ENCODE measurements at regions not wholly inside any gene's neighbourhood (a gene's known extent, or its start where the extent isn't known, plus 50 kb on each side); places are given as distances from the start of the nearest gene placed in this dataset.

DNA sequence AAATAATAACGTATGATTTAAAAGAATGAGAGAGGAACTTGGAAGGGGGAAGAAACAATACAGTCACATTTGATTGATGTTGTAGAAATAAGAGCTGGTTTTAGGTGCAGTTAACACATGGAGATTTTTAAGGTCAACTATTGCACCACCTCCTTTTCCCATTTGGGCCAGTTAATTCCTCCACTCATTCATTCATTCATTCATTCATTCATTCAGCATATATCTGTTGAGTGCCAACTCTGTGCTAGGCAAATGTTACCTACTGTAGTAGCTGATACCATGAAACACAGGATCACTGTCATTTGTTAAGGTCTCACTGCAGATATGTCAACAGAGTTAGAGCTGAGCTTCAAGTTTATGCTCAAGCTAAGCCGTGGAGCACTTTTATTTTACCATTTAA lies 115.7 kb upstream of the ARID2 start:
- in situ Hi-C loops (cut with MboI; ENCODE audit: low sequenced_read_pairs in 4 of 4), result no loop called here
- Histone ChIP-seq H3K9me3 (no peaks in the 10 kb centered on the region), H3K4me3 (no peak overlapping the region), H3K27me3 (no peaks in the 10 kb centered on the region), H3K27ac (no peak overlapping the region), H3K36me3 (no peaks in the 10 kb centered on the region), H3K4me1 (peaks cover 0 to 8% of the 10 kb centered on the region in 2 donors)
- ATAC-seq (no peak), DNase-seq (no peak)
- intact Hi-C loops (cut with DNase I; ENCODE audit: low total_unique reads), result no loop called here
- no peak for TF ChIP-seq POLR2A (IDR thresholded peaks at IDR 0.05)
- TF ChIP-seq CTCF (IDR thresholded peaks at IDR 0.05 in 4 of 5, conservative IDR thresholded peaks at IDR 0.05 in 1 of 5), result no peak

GRCh38 chr12:45615268-45615667 lies 114.2 kb upstream of the ARID2 start:
- in situ Hi-C loops (cut with MboI; ENCODE audit: low sequenced_read_pairs in 4 of 4) (no loop called here), intact Hi-C loops (cut with DNase I; ENCODE audit: low total_unique reads) (no loop called here)
- DNase-seq, result no peak
- H3K27me3 ChIP-seq, result no peaks in the 10 kb centered on the region
- H3K9me3 ChIP-seq, result no peaks in the 10 kb centered on the region
- H3K4me1 ChIP-seq, result peaks cover 0 to 8% of the 10 kb centered on the region in 2 donors
- peak; percentile 49 to 83 for ATAC-seq
- no peak for TF ChIP-seq CTCF (IDR thresholded peaks at IDR 0.05 in 4 of 5, conservative IDR thresholded peaks at IDR 0.05 in 1 of 5)
- no peak for TF ChIP-seq POLR2A (IDR thresholded peaks at IDR 0.05)
- no peaks in the 10 kb centered on the region for H3K36me3 ChIP-seq
- H3K4me3 ChIP-seq, result no peak overlapping the region
- no peak overlapping the region for H3K27ac ChIP-seq

- DNase-seq (no peak), ATAC-seq (no peak)
- no peaks in the 10 kb centered on the region for H3K36me3 ChIP-seq
- intact Hi-C loops (cut with DNase I; ENCODE audit: low total_unique reads), result no loop called here
- H3K4me1 ChIP-seq, result peaks cover 0 to 8% of the 10 kb centered on the region in 2 donors
- in situ Hi-C loops (cut with MboI; ENCODE audit: low sequenced_read_pairs in 4 of 4), result no loop called here
- H3K27me3 ChIP-seq, result no peaks in the 10 kb centered on the region
- no peak for TF ChIP-seq POLR2A (IDR thresholded peaks at IDR 0.05)
- no peak for TF ChIP-seq CTCF (IDR thresholded peaks at IDR 0.05 in 4 of 5, conservative IDR thresholded peaks at IDR 0.05 in 1 of 5)
- H3K4me3 ChIP-seq, result no peak overlapping the region
- no peaks in the 10 kb centered on the region for H3K9me3 ChIP-seq
- no peak overlapping the region for H3K27ac ChIP-seq
Observed at GRCh38 chr12:45619736-45620135, 109.8 kb upstream of the ARID2 start.

GRCh38 chr12:45621703-45622102 lies 107.8 kb upstream of the ARID2 start:
- in situ Hi-C loops (cut with MboI; ENCODE audit: low sequenced_read_pairs in 4 of 4) (no loop called here), intact Hi-C loops (cut with DNase I; ENCODE audit: low total_unique reads) (no loop called here)
- H3K4me1 ChIP-seq, result no peaks in the 10 kb centered on the region
- TF ChIP-seq CTCF (IDR thresholded peaks at IDR 0.05 in 4 of 5, conservative IDR thresholded peaks at IDR 0.05 in 1 of 5) (no peak), POLR2A (IDR thresholded peaks at IDR 0.05) (no peak)
- ATAC-seq (no peak), DNase-seq (no peak)
- no peaks in the 10 kb centered on the region for H3K27me3 ChIP-seq
- no peak overlapping the region for H3K27ac ChIP-seq
- no peak overlapping the region for H3K4me3 ChIP-seq
- H3K36me3 ChIP-seq, result no peaks in the 10 kb centered on the region
- no peaks in the 10 kb centered on the region for H3K9me3 ChIP-seq

DNA sequence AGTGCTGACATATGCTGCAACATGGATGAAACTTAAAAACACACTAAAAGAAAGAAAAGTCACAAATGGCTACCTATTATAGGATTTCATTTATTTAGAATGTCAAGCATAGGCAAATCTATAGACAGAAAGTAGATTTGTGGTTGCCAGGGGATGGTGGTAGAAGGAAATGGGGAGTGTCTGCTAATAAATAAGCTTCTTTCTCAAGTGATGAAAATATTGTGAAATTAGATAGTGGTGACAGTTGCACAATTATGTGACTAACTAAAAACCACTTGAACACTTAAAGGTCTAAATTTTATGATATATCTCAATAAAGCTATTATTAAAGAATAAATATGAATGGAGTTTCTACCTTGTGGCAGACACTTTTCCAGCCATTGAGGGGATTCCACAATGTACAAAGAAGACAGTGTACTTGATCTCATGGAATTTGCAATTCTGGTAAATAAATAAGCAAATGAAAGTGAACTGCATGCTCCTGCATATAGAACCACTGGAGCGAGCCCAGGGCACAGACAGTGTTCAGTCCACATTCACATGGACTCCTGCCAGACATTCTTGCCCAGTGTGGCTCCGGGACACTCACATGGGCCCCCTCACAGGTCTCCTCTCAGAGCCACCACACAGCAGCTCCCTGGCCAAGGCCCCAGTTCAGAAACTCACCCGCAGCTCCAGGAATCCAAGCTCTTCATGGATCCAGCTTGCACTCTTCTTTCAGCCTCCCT lies 107.1 kb upstream of the ARID2 start:
- intact Hi-C loops (cut with DNase I; ENCODE audit: low total_unique reads) (no loop called here), in situ Hi-C loops (cut with MboI; ENCODE audit: low sequenced_read_pairs in 4 of 4) (no loop called here)
- Histone ChIP-seq H3K27me3 (no peaks in the 10 kb centered on the region), H3K27ac (no peak overlapping the region), H3K4me1 (no peaks in the 10 kb centered on the region), H3K36me3 (no peaks in the 10 kb centered on the region), H3K4me3 (no peak overlapping the region), H3K9me3 (no peaks in the 10 kb centered on the region)
- DNase-seq (no peak), ATAC-seq (no peak)
- TF ChIP-seq POLR2A (IDR thresholded peaks at IDR 0.05), result no peak
- no peak for TF ChIP-seq CTCF (IDR thresholded peaks at IDR 0.05 in 4 of 5, conservative IDR thresholded peaks at IDR 0.05 in 1 of 5)
